H9 (cell line): ENCODE measurements at regions not wholly inside any gene's neighbourhood (a gene's known extent, or its start where the extent isn't known, plus 50 kb on each side); places are given as distances from the start of the nearest gene placed in this dataset.
A peak's percentile ranks its signal among the peaks of the same experiment; 100 is the strongest.

ENCODE experiments used
- DNase-seq: peaks from one replicate; pipeline ENCODE4 v3.0.0-alpha.2; 2017
- H2AFZ ChIP-seq: one replicate; pipeline ENCODE4 v1.6.1; 2013; ENCODE audit warnings: mild to moderate bottlenecking, low read length, control low read depth, moderate library complexity
- H2AK5ac ChIP-seq: 2 replicates; pipeline ENCODE4 v1.6.1; 2013; ENCODE audit warnings: low read length, control low read depth, mixed read lengths; ENCODE audit not compliant: insufficient read length
- H2BK120ac ChIP-seq: one replicate; pipeline ENCODE4 v1.6.1; 2013; ENCODE audit warnings: low read depth, mild to moderate bottlenecking, low read length, control low read depth, inconsistent platforms; ENCODE audit not compliant: poor library complexity, severe bottlenecking
- H2BK12ac ChIP-seq: 2 replicates; pipeline ENCODE4 v1.6.1; 2013; ENCODE audit warnings: low read length, control low read depth, mixed read lengths, low read depth; ENCODE audit not compliant: insufficient read length
- H2BK15ac ChIP-seq: 2 replicates; pipeline ENCODE4 v1.6.1; 2013; ENCODE audit warnings: low read depth, low read length, control low read depth
- H2BK20ac ChIP-seq: one replicate; pipeline ENCODE4 v1.6.1; 2013; ENCODE audit warnings: low read depth, mild to moderate bottlenecking, low read length, control low read depth, inconsistent platforms; ENCODE audit not compliant: poor library complexity, severe bottlenecking
- H2BK5ac ChIP-seq: 2 replicates; pipeline ENCODE4 v1.6.1; 2013; ENCODE audit warnings: low read length, control low read depth, mixed read lengths; ENCODE audit not compliant: insufficient read length
- H3K14ac ChIP-seq: 2 replicates; pipeline ENCODE4 v1.6.1; 2013; ENCODE audit warnings: low read length, control low read depth; ENCODE audit not compliant: insufficient read depth
- H3K18ac ChIP-seq: 2 replicates; pipeline ENCODE4 v1.6.1; 2013; ENCODE audit warnings: low read depth, mild to moderate bottlenecking, mixed read lengths, low read length, control low read depth; ENCODE audit not compliant: insufficient read length
- H3K23ac ChIP-seq: 2 replicates; pipeline ENCODE4 v1.6.1; 2013; ENCODE audit warnings: low read length, control low read depth, mixed read lengths, low read depth; ENCODE audit not compliant: insufficient read length
- H3K23me2 ChIP-seq: 2 replicates; pipeline ENCODE4 v1.6.1; 2013; ENCODE audit warnings: low read depth, mild to moderate bottlenecking, mixed read lengths, low read length, control low read depth; ENCODE audit not compliant: insufficient read length, poor library complexity, severe bottlenecking
- H3K27ac ChIP-seq: 2 replicates; pipeline ENCODE4 v1.5.1; 2013; ENCODE audit warnings: low read length, control low read depth, mixed read lengths, low read depth; ENCODE audit not compliant: insufficient read length
- H3K27me3 ChIP-seq: 2 replicates; pipeline ENCODE4 v1.6.1; 2013; ENCODE audit warnings: low read length, control low read depth, inconsistent platforms; ENCODE audit not compliant: insufficient read depth
- H3K4ac ChIP-seq: 2 replicates; pipeline ENCODE4 v1.6.1; 2013; ENCODE audit warnings: low read depth, mild to moderate bottlenecking, control low read depth, inconsistent platforms, low read length, moderate library complexity
- H3K4me1 ChIP-seq: 2 replicates; pipeline ENCODE4 v1.6.1; 2013; ENCODE audit warnings: low read length, control low read depth, inconsistent platforms; ENCODE audit not compliant: insufficient read depth
- H3K4me2 ChIP-seq: 2 replicates; pipeline ENCODE4 v1.6.1; 2013; ENCODE audit warnings: low read length, control low read depth, mixed read lengths; ENCODE audit not compliant: insufficient read length, insufficient read depth
- H3K56ac ChIP-seq: 2 replicates; pipeline ENCODE4 v1.6.1; 2013; ENCODE audit warnings: low read depth, mild to moderate bottlenecking, mixed read lengths, low read length, control low read depth; ENCODE audit not compliant: insufficient read length
- H3K79me1 ChIP-seq: 2 replicates; pipeline ENCODE4 v1.6.1; 2013; ENCODE audit warnings: low read depth, mild to moderate bottlenecking, moderate library complexity, low read length, control low read depth, inconsistent platforms; ENCODE audit not compliant: insufficient read depth, poor library complexity, severe bottlenecking
- H3K79me2 ChIP-seq: 2 replicates; pipeline ENCODE4 v1.6.1; 2013; ENCODE audit warnings: low read length, control low read depth, inconsistent platforms; ENCODE audit not compliant: insufficient read depth
- H3K9ac ChIP-seq: 2 replicates; pipeline ENCODE4 v1.6.1; 2013; ENCODE audit warnings: low read length, control low read depth, mixed read lengths; ENCODE audit not compliant: insufficient read length; ENCODE audit errors: extremely low read depth
- H3K9me3 ChIP-seq: one replicate; pipeline ENCODE4 v1.6.1; 2013; ENCODE audit warnings: low read depth, low read length, inconsistent platforms; ENCODE audit not compliant: control insufficient read depth
- H3T11ph ChIP-seq: one replicate; pipeline ENCODE4 v1.6.1; 2013; ENCODE audit warnings: mild to moderate bottlenecking, low read length, control low read depth, inconsistent platforms
- H4K20me1 ChIP-seq: one replicate; pipeline ENCODE4 v1.6.1; 2013; ENCODE audit not compliant: control insufficient read depth, insufficient read length, insufficient read depth
- H4K5ac ChIP-seq: 2 replicates; pipeline ENCODE4 v1.6.1; 2013; ENCODE audit warnings: low read depth, mild to moderate bottlenecking, mixed read lengths, low read length, control low read depth; ENCODE audit not compliant: insufficient read length
- H4K8ac ChIP-seq: replicated peaks from 2 replicates; pipeline ENCODE4 v1.6.1; 2013; ENCODE audit warnings: low read length, control low read depth, mixed read lengths, low read depth; ENCODE audit not compliant: insufficient read length
- H4K91ac ChIP-seq: 2 replicates; pipeline ENCODE4 v1.6.1; 2013; ENCODE audit warnings: low read depth, mild to moderate bottlenecking, moderate library complexity, mixed read lengths, low read length, control low read depth; ENCODE audit not compliant: insufficient read length
- H3K27ac Mint-ChIP-seq, 3 experiments: 2 replicates in 2 of 3; 3 replicates in 1 of 3; pipeline ENCODE4 v1.8.0; 2020 to 2021; ENCODE audit warnings: mixed read lengths in 3 of 3, mild to moderate bottlenecking in 1 of 3, moderate library complexity in 1 of 3
- H3K27me3 Mint-ChIP-seq: 2 replicates; pipeline ENCODE4 v1.8.0; 2021; ENCODE audit warnings: low read depth, mild to moderate bottlenecking, moderate library complexity, mixed read lengths
- H3K36me3 Mint-ChIP-seq, 3 experiments: 2 replicates in 2 of 3; 3 replicates in 1 of 3; pipeline ENCODE4 v1.8.0; 2020 to 2021; ENCODE audit warnings: low read depth in 3 of 3, mixed read lengths in 3 of 3; ENCODE audit not compliant: insufficient read depth in 1 of 3
- H3K4me1 Mint-ChIP-seq, 2 experiments: 2 replicates each; pipeline ENCODE4 v1.8.0; 2020; ENCODE audit warnings: mixed read lengths in 2 of 2
- H3K4me3 Mint-ChIP-seq, 2 experiments: 2 replicates in 1 of 2; 3 replicates in 1 of 2; pipeline ENCODE4 v1.8.0; 2020 to 2021; ENCODE audit warnings: mild to moderate bottlenecking in 2 of 2, mixed read lengths in 2 of 2, moderate library complexity in 1 of 2
- H3K9me3 Mint-ChIP-seq, 2 experiments: 2 replicates in 1 of 2; 3 replicates in 1 of 2; pipeline ENCODE4 v1.8.0; 2020; ENCODE audit warnings: mild to moderate bottlenecking in 2 of 2, mixed read lengths in 2 of 2, moderate library complexity in 1 of 2
- WGBS: extraction: QIAGEN DNeasy Blood & Tissue Kit; methylation state at CpG from one replicate; pipeline ENCODE4 v1.1.7; 2013; ENCODE audit warnings: missing lambda C conversion rate, low lambda C conversion rate, mixed read lengths; ENCODE audit not compliant: insufficient read length; ENCODE audit errors: extremely low coverage; 5-methylcytosine and 5-hydroxymethylcytosine counted together
- TF ChIP-seq, protein P1 (sequence below): fragments of 200-600 bp; sonication (generic); conservative IDR thresholded peaks from 3 replicates; pipeline ENCODE4 v1.8.0; 2021; ENCODE audit warnings: antibody characterized with exemption, mild to moderate bottlenecking

- Histone ChIP-seq H2BK15ac (no peak overlapping the region), H3K23ac (no peak overlapping the region), H3K79me1 (no peaks in the 10 kb centered on the region), H3K56ac (no peak overlapping the region), H3K9me3 (no peaks in the 10 kb centered on the region), H4K91ac (no peak overlapping the region), H3K79me2 (no peaks in the 10 kb centered on the region), H2AK5ac (no peak overlapping the region), H3K4ac (no peak overlapping the region), H2BK20ac (no peak overlapping the region), H3K4me1 (peaks cover 4% of the 10 kb centered on the region; the same call in 1 of the 2 replicates), H3K9ac (no peak overlapping the region), H3K23me2 (no peaks in the 10 kb centered on the region), H3K14ac (no peak overlapping the region), H3K18ac (no peak overlapping the region), H3K4me2 (no peak overlapping the region), H2BK5ac (no peak overlapping the region), H3K27me3 (no peaks in the 10 kb centered on the region), H2BK120ac (no peak overlapping the region), H2BK12ac (no peak overlapping the region), H2AFZ (no peak overlapping the region), H4K5ac (no peak overlapping the region), H4K20me1 (no peaks in the 10 kb centered on the region), H3K27ac (no peak overlapping the region), H3T11ph (no peak overlapping the region), H4K8ac (no peak overlapping the region)
- Mint-ChIP-seq H3K27me3 (peaks cover 1% of the 10 kb centered on the region; the same call in 1 of the 2 replicates), H3K27ac (peak overlapping the region in 1 of 3 experiments; percentile 66; a peak in 2 of 7 replicates), H3K4me3 (no peak overlapping the region), H3K4me1 (peaks cover 11 to 16% of the 10 kb centered on the region in 2 experiments), H3K36me3 (peaks cover 7 to 13% (median 10%) of the 10 kb centered on the region in 3 experiments; a peak in 6 of 7 replicates), H3K9me3 (peaks cover 0 to 14% of the 10 kb centered on the region in 2 experiments; a peak in 4 of 5 replicates)
- no peak for DNase-seq
- WGBS = no CpG with 5 or more reads among the region's 3 CpGs
- TF ChIP-seq, protein P1, sequence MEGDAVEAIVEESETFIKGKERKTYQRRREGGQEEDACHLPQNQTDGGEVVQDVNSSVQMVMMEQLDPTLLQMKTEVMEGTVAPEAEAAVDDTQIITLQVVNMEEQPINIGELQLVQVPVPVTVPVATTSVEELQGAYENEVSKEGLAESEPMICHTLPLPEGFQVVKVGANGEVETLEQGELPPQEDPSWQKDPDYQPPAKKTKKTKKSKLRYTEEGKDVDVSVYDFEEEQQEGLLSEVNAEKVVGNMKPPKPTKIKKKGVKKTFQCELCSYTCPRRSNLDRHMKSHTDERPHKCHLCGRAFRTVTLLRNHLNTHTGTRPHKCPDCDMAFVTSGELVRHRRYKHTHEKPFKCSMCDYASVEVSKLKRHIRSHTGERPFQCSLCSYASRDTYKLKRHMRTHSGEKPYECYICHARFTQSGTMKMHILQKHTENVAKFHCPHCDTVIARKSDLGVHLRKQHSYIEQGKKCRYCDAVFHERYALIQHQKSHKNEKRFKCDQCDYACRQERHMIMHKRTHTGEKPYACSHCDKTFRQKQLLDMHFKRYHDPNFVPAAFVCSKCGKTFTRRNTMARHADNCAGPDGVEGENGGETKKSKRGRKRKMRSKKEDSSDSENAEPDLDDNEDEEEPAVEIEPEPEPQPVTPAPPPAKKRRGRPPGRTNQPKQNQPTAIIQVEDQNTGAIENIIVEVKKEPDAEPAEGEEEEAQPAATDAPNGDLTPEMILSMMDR = no peak
Observed at GRCh38 chr9:20012232-20012631, 223.4 kb upstream of the SLC24A2 start.
